ENCODE measurements at regions not wholly inside any gene's neighbourhood (a gene's known extent, or its start where the extent isn't known, plus 50 kb on each side); places are given as distances from the start of the nearest gene placed in this dataset.

DNA sequence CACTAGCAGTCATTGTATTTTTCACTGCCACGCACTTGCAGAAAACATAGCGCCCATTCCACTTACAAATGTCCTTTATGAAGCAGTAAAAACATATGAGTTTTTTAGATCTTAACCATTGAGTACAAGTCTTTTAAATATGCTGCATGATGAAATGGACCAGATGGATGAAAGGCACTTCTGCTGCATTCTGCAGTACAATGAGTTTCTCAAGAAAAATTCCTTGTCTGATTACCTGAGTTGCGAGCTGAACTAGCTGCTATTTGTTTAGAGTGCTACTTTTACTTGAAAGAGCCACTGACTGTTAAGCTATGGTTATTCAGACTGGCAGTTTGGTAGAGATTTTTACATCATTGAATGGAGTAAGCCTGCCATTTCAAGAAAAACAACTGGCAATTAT is 825.5 kb upstream of the ACVR2A start:
- intact Hi-C loops (cut with DNase I), result no loop called here

DNA sequence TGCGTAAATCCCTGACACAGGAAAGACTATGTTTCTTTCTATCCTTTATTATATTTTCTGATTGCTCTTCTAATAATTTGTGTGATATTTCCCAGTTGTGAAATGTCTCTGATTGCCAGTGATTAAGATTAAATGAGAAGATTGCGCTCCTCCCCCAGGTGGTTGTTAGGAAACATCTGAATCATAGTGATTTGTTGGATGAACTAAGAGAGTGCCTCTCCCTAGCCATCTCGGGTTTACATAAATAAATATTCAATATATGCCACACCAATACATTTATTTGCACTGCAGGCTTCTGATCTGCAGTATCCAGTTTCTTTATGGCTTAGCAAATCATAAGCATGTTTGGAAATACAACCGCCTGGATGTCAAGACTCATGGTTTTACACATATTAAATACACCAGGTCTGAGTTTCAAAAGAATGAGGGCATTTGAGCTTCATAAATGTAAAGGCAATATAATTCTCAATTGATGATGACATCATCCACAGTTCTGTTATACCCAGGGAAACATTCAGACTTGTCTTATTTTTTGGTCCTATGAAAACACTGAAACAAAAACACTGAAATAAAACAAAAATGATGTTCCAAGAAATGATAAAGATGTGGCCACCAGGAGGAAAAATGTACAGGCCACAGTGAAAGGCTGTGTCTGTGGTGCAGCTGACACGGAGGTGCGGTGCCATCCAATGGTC is 826.7 kb upstream of the ACVR2A start:
- Histone ChIP-seq H3K9me3 (no peaks in the 10 kb centered on the region), H3K27me3 (no peaks in the 10 kb centered on the region), H3K4me3 (no peak overlapping the region), H3K4me1 (ENCODE audit: insufficient read depth) (no peaks in the 10 kb centered on the region), H3K36me3 (no peaks in the 10 kb centered on the region), H3K27ac (no peak overlapping the region)
- DNase-seq, result no peak
- WGBS, 3 donors, result 84 to 86% (median 84%) methylated on average over 6 of the region's 6 CpGs
- intact Hi-C loops (cut with DNase I), result no loop called here
- TF ChIP-seq POLR2A (IDR thresholded peaks at IDR 0.05) (no peak), EP300 (IDR thresholded peaks at IDR 0.05) (no peak)
- TF ChIP-seq, protein P1, sequence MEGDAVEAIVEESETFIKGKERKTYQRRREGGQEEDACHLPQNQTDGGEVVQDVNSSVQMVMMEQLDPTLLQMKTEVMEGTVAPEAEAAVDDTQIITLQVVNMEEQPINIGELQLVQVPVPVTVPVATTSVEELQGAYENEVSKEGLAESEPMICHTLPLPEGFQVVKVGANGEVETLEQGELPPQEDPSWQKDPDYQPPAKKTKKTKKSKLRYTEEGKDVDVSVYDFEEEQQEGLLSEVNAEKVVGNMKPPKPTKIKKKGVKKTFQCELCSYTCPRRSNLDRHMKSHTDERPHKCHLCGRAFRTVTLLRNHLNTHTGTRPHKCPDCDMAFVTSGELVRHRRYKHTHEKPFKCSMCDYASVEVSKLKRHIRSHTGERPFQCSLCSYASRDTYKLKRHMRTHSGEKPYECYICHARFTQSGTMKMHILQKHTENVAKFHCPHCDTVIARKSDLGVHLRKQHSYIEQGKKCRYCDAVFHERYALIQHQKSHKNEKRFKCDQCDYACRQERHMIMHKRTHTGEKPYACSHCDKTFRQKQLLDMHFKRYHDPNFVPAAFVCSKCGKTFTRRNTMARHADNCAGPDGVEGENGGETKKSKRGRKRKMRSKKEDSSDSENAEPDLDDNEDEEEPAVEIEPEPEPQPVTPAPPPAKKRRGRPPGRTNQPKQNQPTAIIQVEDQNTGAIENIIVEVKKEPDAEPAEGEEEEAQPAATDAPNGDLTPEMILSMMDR (IDR thresholded peaks at IDR 0.05), result no peak

More for the DNA sequence above, 825.5 kb upstream of the ACVR2A start:
- Histone ChIP-seq H3K9me3 (no peaks in the 10 kb centered on the region), H3K36me3 (no peaks in the 10 kb centered on the region), H3K27me3 (no peaks in the 10 kb centered on the region), H3K4me1 (ENCODE audit: insufficient read depth) (no peaks in the 10 kb centered on the region), H3K4me3 (no peak overlapping the region), H3K27ac (no peak overlapping the region)
- WGBS, 3 donors, result 94 to 95% (median 94%) methylated on average over 3 of the region's 3 CpGs
- no peak for DNase-seq
- TF ChIP-seq, protein P1 (IDR thresholded peaks at IDR 0.05), result no peak
- TF ChIP-seq POLR2A (IDR thresholded peaks at IDR 0.05), result no peak
- no peak for TF ChIP-seq EP300 (IDR thresholded peaks at IDR 0.05)

DNA sequence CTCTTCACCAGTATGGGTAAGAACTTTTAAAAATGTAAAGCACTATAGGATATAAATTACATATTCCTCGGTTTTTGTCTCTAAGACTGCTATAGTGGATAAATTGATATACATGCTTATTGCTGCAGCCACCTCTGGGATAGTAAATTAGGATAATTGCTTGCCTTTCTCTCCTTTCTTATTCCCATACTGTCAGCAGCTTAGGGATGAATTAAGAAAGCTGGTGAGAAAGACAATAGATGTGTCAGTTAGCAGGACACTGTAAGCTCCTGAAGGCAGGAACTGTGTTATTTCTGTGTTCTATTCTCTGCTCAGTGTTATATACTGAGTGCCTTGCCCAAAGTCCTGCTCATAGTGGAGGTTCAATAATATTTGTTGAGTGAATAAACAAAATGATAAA is 828.6 kb upstream of the ACVR2A start:
- Histone ChIP-seq H3K27ac (no peak overlapping the region), H3K9me3 (no peaks in the 10 kb centered on the region), H3K36me3 (no peaks in the 10 kb centered on the region), H3K4me3 (no peak overlapping the region), H3K27me3 (no peaks in the 10 kb centered on the region), H3K4me1 (ENCODE audit: insufficient read depth) (no peaks in the 10 kb centered on the region)
- no peak for DNase-seq
- WGBS, 3 donors, result 88 to 97% (median 93%) methylated on average over 1 of the region's 1 CpG
- no peak for TF ChIP-seq POLR2A (IDR thresholded peaks at IDR 0.05)
- TF ChIP-seq, protein P1 (IDR thresholded peaks at IDR 0.05), result no peak
- TF ChIP-seq EP300 (IDR thresholded peaks at IDR 0.05), result no peak
- intact Hi-C loops (cut with DNase I), result no loop called here

DNA sequence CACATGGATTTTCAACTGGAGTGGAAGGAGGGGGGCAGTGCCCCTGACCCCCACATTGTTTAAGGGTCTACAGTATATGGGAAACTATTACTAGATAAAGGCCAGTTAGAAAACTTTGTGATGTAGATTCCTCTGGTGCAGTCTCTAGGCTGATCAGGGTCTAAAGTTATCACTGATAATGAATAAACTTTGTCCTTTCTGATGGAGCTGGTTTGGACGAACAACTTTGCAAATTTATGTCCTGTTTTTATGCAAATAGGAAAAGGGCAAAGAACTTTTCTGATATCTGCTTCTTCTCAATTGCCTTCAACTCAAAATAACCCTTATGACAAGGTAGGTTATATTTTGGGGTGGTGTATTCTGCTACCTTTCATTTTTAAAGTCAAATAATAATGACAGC is 829.2 kb upstream of the ACVR2A start:
- DNase-seq, result no peak

More for the DNA sequence above, 829.2 kb upstream of the ACVR2A start:
- Histone ChIP-seq H3K4me1 (ENCODE audit: insufficient read depth) (no peaks in the 10 kb centered on the region), H3K36me3 (no peaks in the 10 kb centered on the region), H3K4me3 (no peak overlapping the region), H3K9me3 (no peaks in the 10 kb centered on the region), H3K27me3 (no peaks in the 10 kb centered on the region), H3K27ac (no peak overlapping the region)
- TF ChIP-seq, protein P1 (IDR thresholded peaks at IDR 0.05), result no peak
- TF ChIP-seq EP300 (IDR thresholded peaks at IDR 0.05) (no peak), POLR2A (IDR thresholded peaks at IDR 0.05) (no peak)
- intact Hi-C loops (cut with DNase I), result no loop called here
- 52 to 67% (median 66%) methylated on average over 1 of the region's 1 CpG for WGBS, 3 donors
